ENCODE measurements at regions not wholly inside any gene's neighbourhood (a gene's known extent, or its start where the extent isn't known, plus 50 kb on each side); places are given as distances from the start of the nearest gene placed in this dataset.

GRCh38 chr7:130963339-130963738, 229.3 kb upstream of the KLF14 start:
- TF ChIP-seq CTCF (IDR thresholded peaks at IDR 0.05) (no peak), EP300 (IDR thresholded peaks at IDR 0.05) (no peak), POLR2A (IDR thresholded peaks at IDR 0.05; ENCODE audit: low read depth) (no peak)

Data from esophagus muscularis mucosa (tissue), 4 donors.